Caco-2 (cell line): ENCODE measurements at regions not wholly inside any gene's neighbourhood (a gene's known extent, or its start where the extent isn't known, plus 50 kb on each side); places are given as distances from the start of the nearest gene placed in this dataset.
"Not testable (repeated sequence)": the region's sequence is repeated elsewhere in the genome, so short reads cannot be mapped to it uniquely, and the experiment has no call there.

ENCODE experiments used
- BruUV-seq: library from RNA; stranded (reverse); fragments of 400-500 nt; replicated peaks from 2 replicates; lab custom pipeline; 2021; lab: Mats Ljungman, UMichigan
- CTCF ChIA-PET: fragments of 300-600 bp; sonication (Branson Sonifier 250); formaldehyde crosslinking; loops from one replicate; lab custom pipeline; 2022; ENCODE audit warnings: antibody characterized with exemption; lab: Charles Lee
- POLR2A ChIA-PET: fragments of 300-600 bp; sonication (Branson Sonifier 250); formaldehyde crosslinking; loops from one replicate; lab custom pipeline; 2022; ENCODE audit warnings: antibody characterized with exemption; lab: Charles Lee
- DNase-seq, 2 experiments: peaks; one replicate each; pipeline versions ENCODE4 v3.0.0 to v3.0.0-alpha.2; 2020 to 2022
- H3K27me3 ChIP-seq: replicated peaks from 2 replicates; pipeline ENCODE4 v1.6.0; 2011; ENCODE audit warnings: low read length; ENCODE audit not compliant: control insufficient read depth, insufficient read depth
- H3K36me3 ChIP-seq: 2 replicates; pipeline ENCODE4 v1.5.1; 2011; ENCODE audit warnings: low read length; ENCODE audit not compliant: control insufficient read depth, insufficient read depth
- H3K4me1 ChIP-seq: fragments of 250-450 bp; sonication (Bioruptor Pico); 2 replicates; pipeline ENCODE4 v1.5.1; 2020; ENCODE audit warnings: mild to moderate bottlenecking
- H3K4me3 ChIP-seq: 2 replicates; pipeline ENCODE4 v1.5.1; 2011; ENCODE audit warnings: low read depth, mild to moderate bottlenecking, control low read depth, low read length
- H3K9me3 ChIP-seq: fragments of 250-450 bp; sonication (Bioruptor Pico); 2 replicates; pipeline ENCODE4 v1.5.1; 2020; ENCODE audit warnings: mild to moderate bottlenecking, moderate library complexity
- H3K27ac Mint-ChIP-seq: one replicate; pipeline ENCODE4 v1.8.0; 2022; ENCODE audit warnings: mixed read lengths; ENCODE audit not compliant: unreplicated experiment
- H3K27me3 Mint-ChIP-seq: one replicate; pipeline ENCODE4 v1.8.0; 2022; ENCODE audit warnings: mixed read lengths; ENCODE audit not compliant: insufficient read depth, unreplicated experiment
- H3K36me3 Mint-ChIP-seq: one replicate; pipeline ENCODE4 v1.8.0; 2022; ENCODE audit warnings: mild to moderate bottlenecking, mixed read lengths; ENCODE audit not compliant: insufficient read depth, unreplicated experiment
- H3K4me1 Mint-ChIP-seq: one replicate; pipeline ENCODE4 v1.8.0; 2022; ENCODE audit warnings: low read depth, mixed read lengths; ENCODE audit not compliant: unreplicated experiment
- H3K4me3 Mint-ChIP-seq: one replicate; pipeline ENCODE4 v1.8.0; 2022; ENCODE audit warnings: mild to moderate bottlenecking, moderate library complexity, mixed read lengths; ENCODE audit not compliant: unreplicated experiment
- H3K9me3 Mint-ChIP-seq: one replicate; pipeline ENCODE4 v1.8.0; 2022; ENCODE audit warnings: mixed read lengths; ENCODE audit not compliant: unreplicated experiment
- intact Hi-C: fragments of 100-400 bp; cut with micrococcal nuclease; formaldehyde crosslinking; loops from one replicate; pipeline ENCODE4 v1.10.0; 2022; ENCODE audit not compliant: unreplicated experiment

DNA sequence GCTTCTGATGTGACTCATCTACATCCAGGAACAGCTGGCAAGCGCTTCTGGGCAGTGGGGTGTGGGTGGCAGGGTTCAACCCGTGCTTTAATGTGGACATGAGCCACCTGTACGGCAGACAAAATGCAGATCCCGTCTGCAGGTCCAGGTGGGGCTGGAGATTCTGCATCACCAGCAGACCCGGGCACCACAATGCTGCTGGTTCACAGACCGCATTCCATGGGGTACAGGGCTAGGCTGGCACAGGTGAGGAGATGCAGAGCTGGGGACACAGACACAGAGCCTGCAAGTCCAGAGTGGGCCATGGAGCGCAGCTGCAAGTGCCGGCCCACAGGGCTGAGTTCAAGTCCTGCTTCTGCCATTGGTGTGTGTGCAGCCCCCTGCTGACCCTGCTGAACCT, 203.7 kb downstream of the BANP start:
- H3K4me3 Mint-ChIP-seq, H3K27ac Mint-ChIP-seq: not testable (repeated sequence)

DNA sequence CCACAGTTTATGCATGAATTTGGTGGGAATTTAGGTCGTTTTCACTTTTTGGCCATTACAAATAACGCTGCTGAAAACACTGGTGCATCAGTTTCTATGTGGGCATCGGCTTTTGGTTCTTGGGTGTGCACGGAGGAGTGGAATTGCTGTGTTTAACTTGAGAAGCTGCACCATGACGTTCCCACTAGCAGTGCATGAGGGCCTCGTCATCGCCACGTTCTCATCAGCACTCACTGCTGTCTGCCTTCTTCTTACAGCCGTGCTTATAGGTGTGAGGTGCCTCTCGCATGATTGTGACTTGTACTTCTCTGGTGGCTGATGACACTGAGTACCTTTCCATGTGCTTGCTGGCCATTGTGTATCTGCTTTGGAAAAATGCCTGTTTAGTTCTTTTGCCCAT, 204.4 kb downstream of the BANP start:
- H3K9me3 Mint-ChIP-seq, H3K36me3 Mint-ChIP-seq, DNase-seq, CTCF ChIA-PET, H3K9me3 ChIP-seq, H3K27me3 ChIP-seq, H3K27me3 Mint-ChIP-seq, H3K4me3 Mint-ChIP-seq, BruUV-seq, H3K27ac Mint-ChIP-seq, H3K4me3 ChIP-seq, H3K4me1 Mint-ChIP-seq, intact Hi-C loops, H3K36me3 ChIP-seq, POLR2A ChIA-PET, H3K4me1 ChIP-seq: not testable (repeated sequence)

More for the DNA sequence above, 203.7 kb downstream of the BANP start:
- H3K36me3 ChIP-seq, H3K36me3 Mint-ChIP-seq, CTCF ChIA-PET, H3K9me3 Mint-ChIP-seq, H3K4me1 Mint-ChIP-seq, H3K4me1 ChIP-seq, POLR2A ChIA-PET, BruUV-seq, H3K9me3 ChIP-seq, DNase-seq, H3K27me3 Mint-ChIP-seq, intact Hi-C loops, H3K27me3 ChIP-seq, H3K4me3 ChIP-seq: not testable (repeated sequence)

- H3K9me3 Mint-ChIP-seq, intact Hi-C loops, CTCF ChIA-PET, H3K36me3 Mint-ChIP-seq, H3K27me3 ChIP-seq, POLR2A ChIA-PET, H3K27ac Mint-ChIP-seq, DNase-seq, H3K4me1 Mint-ChIP-seq, H3K4me3 Mint-ChIP-seq, H3K9me3 ChIP-seq, H3K36me3 ChIP-seq, H3K27me3 Mint-ChIP-seq, H3K4me3 ChIP-seq, BruUV-seq, H3K4me1 ChIP-seq: not testable (repeated sequence)
These were observed 205.5 kb downstream of the BANP start for GRCh38 chr16:88156640-88157283.

DNA sequence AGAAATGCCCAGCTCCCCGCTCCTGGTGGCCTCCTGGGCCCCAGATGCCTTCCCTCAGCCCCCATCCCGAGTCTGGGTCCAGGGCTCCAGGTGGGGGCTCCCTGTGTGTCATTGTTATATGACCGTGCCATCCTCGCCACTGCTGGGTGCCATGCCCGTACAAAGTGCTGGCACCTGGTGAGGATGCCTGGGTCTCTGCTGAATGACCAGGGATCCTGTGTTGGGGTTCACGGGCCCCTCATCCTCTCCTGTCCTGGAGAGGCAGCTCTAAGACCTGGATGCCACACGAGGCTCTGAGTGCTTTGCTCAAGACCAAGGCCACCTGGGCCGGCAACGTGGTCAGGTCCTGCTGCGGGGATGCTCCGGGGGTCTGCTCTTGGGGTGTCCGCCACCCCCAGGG, 206.5 kb downstream of the BANP start:
- intact Hi-C loops, BruUV-seq, H3K4me1 Mint-ChIP-seq, DNase-seq, H3K9me3 Mint-ChIP-seq, H3K4me3 ChIP-seq, H3K27me3 ChIP-seq, H3K27me3 Mint-ChIP-seq, CTCF ChIA-PET, H3K27ac Mint-ChIP-seq, H3K4me3 Mint-ChIP-seq, POLR2A ChIA-PET, H3K9me3 ChIP-seq, H3K36me3 Mint-ChIP-seq, H3K36me3 ChIP-seq, H3K4me1 ChIP-seq: not testable (repeated sequence)

GRCh38 chr16:88158256-88159045, 207.2 kb downstream of the BANP start:
- H3K36me3 ChIP-seq, H3K27me3 Mint-ChIP-seq, H3K4me3 ChIP-seq, H3K4me1 ChIP-seq, H3K9me3 Mint-ChIP-seq, POLR2A ChIA-PET, H3K4me3 Mint-ChIP-seq, BruUV-seq, DNase-seq, H3K27me3 ChIP-seq, H3K36me3 Mint-ChIP-seq, CTCF ChIA-PET, H3K9me3 ChIP-seq, intact Hi-C loops, H3K4me1 Mint-ChIP-seq, H3K27ac Mint-ChIP-seq: not testable (repeated sequence)

DNA sequence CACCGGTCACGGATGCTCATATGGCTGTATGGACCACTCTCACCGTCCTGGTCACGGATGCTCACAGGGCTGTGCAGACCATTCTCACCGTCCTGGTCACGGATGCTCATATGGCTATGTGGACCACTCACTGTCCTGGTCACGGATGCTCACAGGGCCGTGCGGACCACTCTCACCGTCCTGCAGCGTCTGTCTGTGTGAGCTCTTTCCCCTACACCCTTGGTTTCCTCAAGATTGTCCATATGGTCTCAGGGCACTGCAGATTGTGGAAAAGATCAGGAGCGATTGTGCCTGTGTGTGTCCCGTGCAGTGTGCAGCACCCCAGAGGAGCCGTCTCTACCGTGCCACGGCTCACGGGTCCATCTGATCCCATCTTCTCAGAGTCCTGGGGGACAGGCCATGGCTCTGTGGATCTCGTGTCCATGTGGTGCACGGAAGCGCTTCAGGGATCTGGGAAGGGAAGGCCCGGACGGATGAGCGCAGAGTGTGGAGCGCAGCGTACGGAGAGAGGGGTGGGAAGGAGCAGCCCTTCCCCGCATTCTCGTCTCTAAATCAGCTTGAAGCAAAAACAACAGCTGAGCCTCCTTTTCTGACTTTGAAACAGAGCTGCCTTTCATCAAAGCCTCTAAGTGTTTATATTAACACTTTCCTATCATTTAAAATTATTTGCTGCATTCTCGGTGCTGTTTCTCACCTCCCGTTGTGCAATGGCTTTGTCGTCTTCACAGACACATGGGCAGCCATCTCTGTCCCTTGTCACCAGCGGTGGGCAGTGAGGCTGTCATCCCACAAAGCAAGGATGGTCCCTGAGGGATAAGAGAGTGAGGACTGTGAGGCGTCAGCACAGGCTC, 208.0 kb downstream of the BANP start:
- POLR2A ChIA-PET, CTCF ChIA-PET, H3K27me3 Mint-ChIP-seq, H3K4me3 ChIP-seq, H3K4me1 Mint-ChIP-seq, H3K36me3 Mint-ChIP-seq, H3K4me3 Mint-ChIP-seq, H3K27me3 ChIP-seq, H3K4me1 ChIP-seq, H3K27ac Mint-ChIP-seq, intact Hi-C loops, H3K9me3 ChIP-seq, DNase-seq, BruUV-seq, H3K36me3 ChIP-seq: not testable (repeated sequence)
- H3K9me3 Mint-ChIP-seq, result peaks cover 13% of the 10 kb centered on the region
